ENCODE measurements at regions not wholly inside any gene's neighbourhood (a gene's known extent, or its start where the extent isn't known, plus 50 kb on each side); places are given as distances from the start of the nearest gene placed in this dataset.

GRCh38 chr1:115477071-115477470, 139.0 kb upstream of the NGF start:
- TF ChIP-seq TAF1 (conservative IDR thresholded peaks at IDR 0.05) = no peak
- TF ChIP-seq, protein P1, sequence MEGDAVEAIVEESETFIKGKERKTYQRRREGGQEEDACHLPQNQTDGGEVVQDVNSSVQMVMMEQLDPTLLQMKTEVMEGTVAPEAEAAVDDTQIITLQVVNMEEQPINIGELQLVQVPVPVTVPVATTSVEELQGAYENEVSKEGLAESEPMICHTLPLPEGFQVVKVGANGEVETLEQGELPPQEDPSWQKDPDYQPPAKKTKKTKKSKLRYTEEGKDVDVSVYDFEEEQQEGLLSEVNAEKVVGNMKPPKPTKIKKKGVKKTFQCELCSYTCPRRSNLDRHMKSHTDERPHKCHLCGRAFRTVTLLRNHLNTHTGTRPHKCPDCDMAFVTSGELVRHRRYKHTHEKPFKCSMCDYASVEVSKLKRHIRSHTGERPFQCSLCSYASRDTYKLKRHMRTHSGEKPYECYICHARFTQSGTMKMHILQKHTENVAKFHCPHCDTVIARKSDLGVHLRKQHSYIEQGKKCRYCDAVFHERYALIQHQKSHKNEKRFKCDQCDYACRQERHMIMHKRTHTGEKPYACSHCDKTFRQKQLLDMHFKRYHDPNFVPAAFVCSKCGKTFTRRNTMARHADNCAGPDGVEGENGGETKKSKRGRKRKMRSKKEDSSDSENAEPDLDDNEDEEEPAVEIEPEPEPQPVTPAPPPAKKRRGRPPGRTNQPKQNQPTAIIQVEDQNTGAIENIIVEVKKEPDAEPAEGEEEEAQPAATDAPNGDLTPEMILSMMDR (IDR thresholded peaks at IDR 0.05; ENCODE audit: low read depth, low read length, missing input control) = no peak
- no peak for TF ChIP-seq RAD21 (IDR thresholded peaks at IDR 0.05)
- no peak for TF ChIP-seq JUND (IDR thresholded peaks at IDR 0.05)
- no peak for TF ChIP-seq ATF3 (IDR thresholded peaks at IDR 0.05)
- no peak for TF ChIP-seq FOXA2 (IDR thresholded peaks at IDR 0.05)
- no peak for TF ChIP-seq MAX (IDR thresholded peaks at IDR 0.05)
- TF ChIP-seq REST (IDR thresholded peaks at IDR 0.05) = no peak
- no peak for TF ChIP-seq SP1 (IDR thresholded peaks at IDR 0.05)
- no peak for TF ChIP-seq RXRA (IDR thresholded peaks at IDR 0.05)
- TF ChIP-seq YY1 (IDR thresholded peaks at IDR 0.05) = no peak
- no peak for TF ChIP-seq GABPA (IDR thresholded peaks at IDR 0.05 in 1 of 2, conservative IDR thresholded peaks at IDR 0.05 in 1 of 2)

Measured in liver (tissue), 3 donors.